ENCODE measurements at regions not wholly inside any gene's neighbourhood (a gene's known extent, or its start where the extent isn't known, plus 50 kb on each side); places are given as distances from the start of the nearest gene placed in this dataset.

DNA sequence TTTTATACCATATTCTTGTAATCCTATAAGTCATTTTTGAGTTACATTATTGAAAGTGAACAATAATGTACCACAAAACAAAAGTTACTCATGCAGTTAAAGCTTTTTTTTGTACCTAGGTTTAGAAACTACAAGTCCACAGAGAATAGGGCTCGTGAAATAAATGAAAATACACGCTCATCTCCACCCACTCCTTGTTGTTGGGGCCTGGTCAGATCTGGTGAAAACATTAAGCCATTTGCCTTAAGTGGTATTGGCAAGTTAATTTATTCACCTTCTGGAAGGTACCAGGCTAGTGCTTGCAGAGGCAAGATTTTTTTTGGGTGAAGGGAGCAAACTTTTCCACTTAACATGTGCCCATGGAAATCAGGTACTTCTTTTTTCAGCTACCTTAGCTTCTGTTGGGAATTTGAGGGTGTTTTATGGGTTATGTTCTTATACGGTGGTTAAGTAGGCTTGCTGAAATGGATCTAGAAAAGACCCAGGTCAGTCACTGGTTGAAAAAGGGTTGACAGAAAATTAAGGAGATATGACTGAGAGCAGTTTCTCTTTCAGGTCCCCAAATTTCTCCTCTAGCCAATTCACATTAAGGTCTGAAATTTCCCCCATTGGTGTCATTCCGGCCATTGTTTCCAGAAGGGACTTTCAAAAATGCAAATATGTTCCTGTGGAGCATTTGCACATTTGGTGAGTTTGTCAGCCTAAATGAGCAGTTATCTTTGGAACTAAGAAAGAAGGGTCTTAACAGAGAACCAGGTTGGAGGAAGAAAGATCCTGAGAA lies 143.3 kb downstream of the KCNRG start:
- intact Hi-C loops (cut with DNase I) = no loop called here
- no peak overlapping the region for H3K4me3 ChIP-seq
- DNase-seq (ENCODE audit: extremely low spot score in 2 of 2) = no peak
- H3K36me3 ChIP-seq = no peaks in the 10 kb centered on the region
- no peaks in the 10 kb centered on the region for H3K27me3 ChIP-seq
- no peaks in the 10 kb centered on the region for H3K9me3 ChIP-seq
- TF ChIP-seq POLR2AphosphoS5 (IDR thresholded peaks at IDR 0.05; ENCODE audit: insufficient read depth in 1 of 2, low read depth in 1 of 2) = no peak
- no peak for TF ChIP-seq POLR2A (IDR thresholded peaks at IDR 0.05)
- TF ChIP-seq, protein P1, sequence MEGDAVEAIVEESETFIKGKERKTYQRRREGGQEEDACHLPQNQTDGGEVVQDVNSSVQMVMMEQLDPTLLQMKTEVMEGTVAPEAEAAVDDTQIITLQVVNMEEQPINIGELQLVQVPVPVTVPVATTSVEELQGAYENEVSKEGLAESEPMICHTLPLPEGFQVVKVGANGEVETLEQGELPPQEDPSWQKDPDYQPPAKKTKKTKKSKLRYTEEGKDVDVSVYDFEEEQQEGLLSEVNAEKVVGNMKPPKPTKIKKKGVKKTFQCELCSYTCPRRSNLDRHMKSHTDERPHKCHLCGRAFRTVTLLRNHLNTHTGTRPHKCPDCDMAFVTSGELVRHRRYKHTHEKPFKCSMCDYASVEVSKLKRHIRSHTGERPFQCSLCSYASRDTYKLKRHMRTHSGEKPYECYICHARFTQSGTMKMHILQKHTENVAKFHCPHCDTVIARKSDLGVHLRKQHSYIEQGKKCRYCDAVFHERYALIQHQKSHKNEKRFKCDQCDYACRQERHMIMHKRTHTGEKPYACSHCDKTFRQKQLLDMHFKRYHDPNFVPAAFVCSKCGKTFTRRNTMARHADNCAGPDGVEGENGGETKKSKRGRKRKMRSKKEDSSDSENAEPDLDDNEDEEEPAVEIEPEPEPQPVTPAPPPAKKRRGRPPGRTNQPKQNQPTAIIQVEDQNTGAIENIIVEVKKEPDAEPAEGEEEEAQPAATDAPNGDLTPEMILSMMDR (IDR thresholded peaks at IDR 0.05) = no peak
- no peak overlapping the region for H3K27ac ChIP-seq
- no peaks in the 10 kb centered on the region for H3K4me1 ChIP-seq

DNA sequence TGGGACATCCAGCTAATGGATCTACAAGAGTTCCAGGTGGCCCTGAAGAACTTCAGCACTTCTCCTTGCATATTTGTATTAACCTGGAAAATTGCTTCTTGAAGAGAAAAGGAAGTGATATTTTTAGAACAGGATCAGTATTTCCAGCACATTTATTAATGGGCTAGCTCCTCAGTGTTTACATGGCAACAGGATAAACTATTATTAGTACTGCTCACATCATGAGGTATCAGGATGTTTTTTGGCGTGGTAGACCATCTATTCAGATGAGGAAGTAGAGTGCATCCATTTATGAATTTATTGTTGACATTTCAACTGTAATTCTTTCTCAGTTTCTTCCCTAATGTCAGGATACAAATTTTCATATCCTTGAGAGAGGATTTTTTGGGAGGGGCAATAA lies 144.4 kb downstream of the KCNRG start:
- Histone ChIP-seq H3K27me3 (no peaks in the 10 kb centered on the region), H3K4me1 (no peaks in the 10 kb centered on the region), H3K36me3 (no peaks in the 10 kb centered on the region), H3K4me3 (no peak overlapping the region), H3K9me3 (no peaks in the 10 kb centered on the region), H3K27ac (no peak overlapping the region)
- intact Hi-C loops (cut with DNase I) = no loop called here
- DNase-seq (ENCODE audit: extremely low spot score in 2 of 2) = no peak
- no peak for TF ChIP-seq POLR2AphosphoS5 (IDR thresholded peaks at IDR 0.05; ENCODE audit: insufficient read depth in 1 of 2, low read depth in 1 of 2)
- TF ChIP-seq, protein P1 (IDR thresholded peaks at IDR 0.05) = no peak
- TF ChIP-seq POLR2A (IDR thresholded peaks at IDR 0.05) = no peak

- Histone ChIP-seq H3K4me1 (no peaks in the 10 kb centered on the region), H3K27me3 (no peaks in the 10 kb centered on the region), H3K36me3 (no peaks in the 10 kb centered on the region), H3K9me3 (no peaks in the 10 kb centered on the region), H3K27ac (no peak overlapping the region), H3K4me3 (no peak overlapping the region)
- DNase-seq (ENCODE audit: extremely low spot score in 2 of 2) = no peak
- intact Hi-C loops (cut with DNase I) = no loop called here
- TF ChIP-seq POLR2A (IDR thresholded peaks at IDR 0.05) (no peak), POLR2AphosphoS5 (IDR thresholded peaks at IDR 0.05; ENCODE audit: insufficient read depth in 1 of 2, low read depth in 1 of 2) (no peak)
- TF ChIP-seq, protein P1 (IDR thresholded peaks at IDR 0.05) = no peak
Measured at GRCh38 chr13:50161052-50161451, 145.8 kb downstream of the KCNRG start.

- Histone ChIP-seq H3K36me3 (no peaks in the 10 kb centered on the region), H3K4me3 (no peak overlapping the region), H3K27me3 (no peaks in the 10 kb centered on the region), H3K9me3 (no peaks in the 10 kb centered on the region), H3K4me1 (no peaks in the 10 kb centered on the region), H3K27ac (no peak overlapping the region)
- TF ChIP-seq, protein P1 (IDR thresholded peaks at IDR 0.05) = no peak
- TF ChIP-seq POLR2AphosphoS5 (IDR thresholded peaks at IDR 0.05; ENCODE audit: insufficient read depth in 1 of 2, low read depth in 1 of 2) (no peak), POLR2A (IDR thresholded peaks at IDR 0.05) (no peak)
- intact Hi-C loops (cut with DNase I) = no loop called here
- DNase-seq (ENCODE audit: extremely low spot score in 2 of 2) = no peak
Measured at GRCh38 chr13:50162001-50162400, 146.8 kb downstream of the KCNRG start.

GRCh38 chr13:50162567-50162966 lies 147.3 kb downstream of the KCNRG start:
- Histone ChIP-seq H3K4me3 (no peak overlapping the region), H3K27me3 (no peaks in the 10 kb centered on the region), H3K9me3 (no peaks in the 10 kb centered on the region), H3K4me1 (no peaks in the 10 kb centered on the region), H3K27ac (no peak overlapping the region), H3K36me3 (no peaks in the 10 kb centered on the region)
- intact Hi-C loops (cut with DNase I) = no loop called here
- DNase-seq (ENCODE audit: extremely low spot score in 2 of 2) = no peak
- TF ChIP-seq, protein P1 (IDR thresholded peaks at IDR 0.05) = no peak
- TF ChIP-seq POLR2A (IDR thresholded peaks at IDR 0.05) = no peak
- no peak for TF ChIP-seq POLR2AphosphoS5 (IDR thresholded peaks at IDR 0.05; ENCODE audit: insufficient read depth in 1 of 2, low read depth in 1 of 2)

Measured in vagina (tissue), 2 donors.